Stimulated activated CD4-positive, alpha-beta T cell treated with anti-CD3 and anti-CD28 coated beads, Interleukin-4, amount 100 ng/mL, for 24 hours (primary cell): ENCODE measurements at regions not wholly inside any gene's neighbourhood (a gene's known extent, or its start where the extent isn't known, plus 50 kb on each side); places are given as distances from the start of the nearest gene placed in this dataset.
A peak's percentile ranks its signal among the peaks of the same experiment; 100 is the strongest.
"Not testable (repeated sequence)": the region's sequence is repeated elsewhere in the genome, so short reads cannot be mapped to it uniquely, and the experiment has no call there.

Experiments
- DNase-seq: peaks from one replicate; pipeline ENCODE4 v3.0.0-alpha.2; 2020

- DNase-seq: no peak
Measured at GRCh38 chr10:118463740-118464139, 121.6 kb upstream of the FAM204A start.

- DNase-seq: no peak
Measured at GRCh38 chr10:118462401-118462800, 120.3 kb upstream of the FAM204A start.

- peak; percentile 61 for DNase-seq
Measured at GRCh38 chr10:118459642-118460193, 117.6 kb upstream of the FAM204A start.

- DNase-seq: no peak
Measured at GRCh38 chr10:118458957-118459641, 117.0 kb upstream of the FAM204A start.

- DNase-seq: no peak
Measured at GRCh38 chr10:118457824-118458428, 115.8 kb upstream of the FAM204A start.

- no peak for DNase-seq
Measured at GRCh38 chr10:118455181-118455695, 113.1 kb upstream of the FAM204A start.

- no peak for DNase-seq
Measured at GRCh38 chr10:118454211-118454610, 112.1 kb upstream of the FAM204A start.

GRCh38 chr10:118452098-118452497 is 110.0 kb upstream of the FAM204A start:
- no peak for DNase-seq

- DNase-seq: no peak
Measured at GRCh38 chr10:118449521-118449920, 107.4 kb upstream of the FAM204A start.

- DNase-seq: no peak
Measured at GRCh38 chr10:118448744-118449143, 106.6 kb upstream of the FAM204A start.

GRCh38 chr10:118447478-118448270 is 105.5 kb upstream of the FAM204A start:
- no peak for DNase-seq

GRCh38 chr10:118445535-118445934 is 103.4 kb upstream of the FAM204A start:
- DNase-seq: no peak

GRCh38 chr10:118444069-118444468 is 101.9 kb upstream of the FAM204A start:
- no peak for DNase-seq

GRCh38 chr10:118442032-118442431 is 99.9 kb upstream of the FAM204A start:
- no peak for DNase-seq

GRCh38 chr10:118439824-118440223 is 97.7 kb upstream of the FAM204A start:
- no peak for DNase-seq

- no peak for DNase-seq
Measured at GRCh38 chr10:118436742-118437141, 94.6 kb upstream of the FAM204A start.

GRCh38 chr10:118430190-118430589 is 88.1 kb upstream of the FAM204A start:
- DNase-seq: no peak

- DNase-seq: peak; percentile 66
Measured at GRCh38 chr10:118423800-118424442, 81.8 kb upstream of the FAM204A start.

- DNase-seq: no peak
Measured at GRCh38 chr10:118422241-118422640, 80.1 kb upstream of the FAM204A start.

- DNase-seq: not testable (repeated sequence)
Measured at GRCh38 chr10:118420049-118420448, 77.9 kb upstream of the FAM204A start.

GRCh38 chr10:118412932-118413331 is 70.8 kb upstream of the FAM204A start:
- no peak for DNase-seq

- no peak for DNase-seq
Measured at GRCh38 chr10:118412132-118412760, 70.1 kb upstream of the FAM204A start.
